C1 segment of cervical spinal cord (tissue), 14 donors: ENCODE measurements at regions not wholly inside any gene's neighbourhood (a gene's known extent, or its start where the extent isn't known, plus 50 kb on each side); places are given as distances from the start of the nearest gene placed in this dataset.
"Not testable (repeated sequence)": the region's sequence is repeated elsewhere in the genome, so short reads cannot be mapped to it uniquely, and the experiment has no call there.

Experiments
- DNase-seq, 14 donors: peaks; one replicate each; lab custom pipeline; 2025; lab: John Stamatoyannopoulos, UW

- DNase-seq = no peak
Measured at GRCh38 chr13:44783994-44784707, 205.1 kb downstream of the NUFIP1 start.

GRCh38 chr13:44780591-44781280 is 204.6 kb upstream of the TSC22D1 start:
- DNase-seq = no peak

- DNase-seq = no peak
Measured at GRCh38 chr13:44778761-44779484, 202.8 kb upstream of the TSC22D1 start.

- not testable (repeated sequence) for DNase-seq
Measured at GRCh38 chr13:44775290-44775689, 199.2 kb upstream of the TSC22D1 start.

GRCh38 chr13:44770951-44771350 is 194.8 kb upstream of the TSC22D1 start:
- no peak for DNase-seq

- DNase-seq = no peak
Measured at GRCh38 chr13:44769686-44770085, 193.6 kb upstream of the TSC22D1 start.

- DNase-seq = no peak
Measured at GRCh38 chr13:44768775-44769581, 192.8 kb upstream of the TSC22D1 start.

GRCh38 chr13:44768239-44768638 is 192.1 kb upstream of the TSC22D1 start:
- DNase-seq = no peak

- no peak for DNase-seq
Measured at GRCh38 chr13:44765001-44765471, 188.9 kb upstream of the TSC22D1 start.

GRCh38 chr13:44764302-44764692 is 188.2 kb upstream of the TSC22D1 start:
- DNase-seq = peak in 1 of 14 donors; percentile 2

- peak in 6 of 14 donors; percentile 3 to 39 (median 10) for DNase-seq
Measured at GRCh38 chr13:44763615-44764301, 187.6 kb upstream of the TSC22D1 start.

- DNase-seq = no peak
Measured at GRCh38 chr13:44762911-44763310, 186.8 kb upstream of the TSC22D1 start.

GRCh38 chr13:44760434-44760833 is 184.3 kb upstream of the TSC22D1 start:
- DNase-seq = no peak

- no peak for DNase-seq
Measured at GRCh38 chr13:44759384-44760360, 183.5 kb upstream of the TSC22D1 start.

- no peak for DNase-seq
Measured at GRCh38 chr13:44758630-44759383, 182.7 kb upstream of the TSC22D1 start.

- no peak for DNase-seq
Measured at GRCh38 chr13:44757671-44758070, 181.5 kb upstream of the TSC22D1 start.

GRCh38 chr13:44756276-44756810 is 180.2 kb upstream of the TSC22D1 start:
- no peak for DNase-seq

- no peak for DNase-seq
Measured at GRCh38 chr13:44755872-44756271, 179.7 kb upstream of the TSC22D1 start.

GRCh38 chr13:44752164-44752563 is 176.0 kb upstream of the TSC22D1 start:
- DNase-seq = no peak
